PC-3 (cell line): ENCODE measurements at regions not wholly inside any gene's neighbourhood (a gene's known extent, or its start where the extent isn't known, plus 50 kb on each side); places are given as distances from the start of the nearest gene placed in this dataset.

Experiments
- ATAC-seq: fragments of 200-7000 bp; cut with Tn5 transposase; 2 replicates; pipeline ENCODE4 v1.9.1; 2020; ENCODE audit warnings: mild to moderate bottlenecking, moderate library complexity
- BruUV-seq: library from RNA; stranded (reverse); fragments of 400-500 nt; replicated peaks from 2 replicates; lab custom pipeline; 2021; lab: Mats Ljungman, UMichigan
- CTCF ChIA-PET: fragments of 300-600 bp; sonication (Branson Sonifier 250); formaldehyde crosslinking; loops from one replicate; lab custom pipeline; 2022; ENCODE audit warnings: antibody characterized with exemption; lab: Charles Lee
- POLR2A ChIA-PET: fragments of 300-600 bp; sonication (Branson Sonifier 250); formaldehyde crosslinking; loops from one replicate; lab custom pipeline; 2022; ENCODE audit warnings: antibody characterized with exemption; ENCODE audit not compliant: unreplicated experiment; lab: Charles Lee
- DNase-seq: peaks from one replicate; pipeline ENCODE4 v3.0.0-alpha.2; 2015
- H2AFZ ChIP-seq: fragments of 300-600 bp; sonication (generic); 2 replicates; pipeline ENCODE4 v1.6.0; 2016; ENCODE audit warnings: antibody characterized with exemption, low read length
- H3F3A ChIP-seq: fragments of 300-600 bp; sonication (generic); one replicate; pipeline ENCODE4 v1.6.0; 2017; ENCODE audit warnings: antibody characterized with exemption, low read length, control low read depth, mild to moderate bottlenecking; ENCODE audit not compliant: unreplicated experiment
- H3K27ac ChIP-seq: fragments of 300-600 bp; sonication (generic); 2 replicates; pipeline ENCODE4 v1.5.1; 2016; ENCODE audit warnings: mild to moderate bottlenecking, low read length
- H3K27me3 ChIP-seq: fragments of 300-600 bp; sonication (generic); 2 replicates; pipeline ENCODE4 v1.6.1; 2016; ENCODE audit warnings: low read length, mixed read lengths
- H3K36me3 ChIP-seq: fragments of 300-600 bp; sonication (generic); 2 replicates; pipeline ENCODE4 v1.6.1; 2016; ENCODE audit warnings: low read depth, mixed run types, low read length, mixed read lengths
- H3K4me1 ChIP-seq: fragments of 300-600 bp; sonication (generic); 2 replicates; pipeline ENCODE4 v1.5.1; 2016; ENCODE audit warnings: low read length; ENCODE audit not compliant: insufficient read depth
- H3K4me2 ChIP-seq: fragments of 300-600 bp; sonication (generic); 2 replicates; pipeline ENCODE4 v1.6.0; 2016; ENCODE audit warnings: low read length
- H3K4me3 ChIP-seq: fragments of 300-600 bp; sonication (generic); 2 replicates; pipeline ENCODE4 v1.5.1; 2016; ENCODE audit warnings: mild to moderate bottlenecking, low read length, mixed read lengths
- H3K79me2 ChIP-seq: fragments of 300-600 bp; sonication (generic); 2 replicates; pipeline ENCODE4 v1.6.1; 2017; ENCODE audit warnings: low read length, mixed read lengths
- H3K9ac ChIP-seq: fragments of 300-600 bp; sonication (generic); 2 replicates; pipeline ENCODE4 v1.6.0; 2016; ENCODE audit warnings: mild to moderate bottlenecking, low read length
- H3K9me2 ChIP-seq: fragments of 300-600 bp; sonication (generic); replicated peaks from 2 replicates; pipeline ENCODE4 v1.6.1; 2016; ENCODE audit warnings: mixed run types, low read length, mixed read lengths
- H3K9me3 ChIP-seq: fragments of 300-600 bp; sonication (generic); 2 replicates; pipeline ENCODE4 v1.6.1; 2016; ENCODE audit warnings: low read length, mixed read lengths
- H4K20me1 ChIP-seq: fragments of 300-600 bp; sonication (generic); 2 replicates; pipeline ENCODE4 v1.6.1; 2016; ENCODE audit warnings: low read length, mixed read lengths
- EZH2 ChIP-seq: fragments of 300-600 bp; sonication (generic); IDR thresholded peaks from one replicate; pipeline ENCODE4 v1.6.1; 2017; ENCODE audit warnings: antibody characterized with exemption, mild to moderate bottlenecking, low read length; ENCODE audit not compliant: unreplicated experiment
- EZH2phosphoT487 ChIP-seq: fragments of 300-600 bp; sonication (generic); IDR thresholded peaks from 2 replicates; pipeline ENCODE4 v1.6.1; 2018; ENCODE audit warnings: mild to moderate bottlenecking, antibody characterized with exemption, low read length, borderline replicate concordance
- intact Hi-C: fragments of 100-400 bp; cut with micrococcal nuclease; formaldehyde crosslinking; loops from 2 replicates; pipeline ENCODE4 v1.9.0; 2023
- TF ChIP-seq, protein P1 (sequence below): fragments of 300-600 bp; sonication (generic); conservative IDR thresholded peaks from 2 replicates; pipeline ENCODE4 v1.5.1; 2017; ENCODE audit warnings: antibody characterized with exemption, low read depth, mild to moderate bottlenecking, low read length

- no peaks in the 10 kb centered on the region for H4K20me1 ChIP-seq
- DNase-seq: no peak
Observed at GRCh38 chr4:41865306-41865980, 69.8 kb upstream of the TMEM33 start.

DNA sequence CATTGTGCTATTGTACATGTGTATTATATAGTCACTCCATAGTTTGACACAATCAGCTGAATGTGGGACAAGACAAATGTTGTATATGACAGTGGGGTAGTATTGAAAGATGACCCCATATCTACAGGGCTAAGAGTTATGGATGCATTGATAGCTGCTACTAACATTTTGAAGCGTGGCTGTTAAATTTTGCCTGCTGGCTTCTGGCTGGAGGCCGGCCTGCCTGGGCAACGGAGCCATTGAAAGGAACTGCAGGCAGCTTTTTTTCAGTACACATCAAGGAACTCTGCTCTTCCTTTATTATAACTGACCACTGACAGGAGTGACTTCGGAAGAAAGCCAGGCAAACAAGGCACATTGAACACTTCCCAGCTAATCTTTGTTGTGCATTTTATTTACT is 76.1 kb upstream of the TMEM33 start:
- Histone ChIP-seq H3K27ac (no peak overlapping the region), H2AFZ (no peak overlapping the region), H3K9ac (no peak overlapping the region), H3K9me3 (no peaks in the 10 kb centered on the region), H3K4me2 (no peak overlapping the region), H3K4me3 (no peak overlapping the region), H3K36me3 (no peaks in the 10 kb centered on the region), H3K9me2 (no peaks in the 10 kb centered on the region), H3K79me2 (no peaks in the 10 kb centered on the region), H3K27me3 (peaks cover 36% of the 10 kb centered on the region), H3F3A (no peaks in the 10 kb centered on the region), H4K20me1 (no peaks in the 10 kb centered on the region), H3K4me1 (no peaks in the 10 kb centered on the region)
- ChIA-PET POLR2A (no interaction called here), CTCF (no interaction called here)
- DNase-seq (no peak), ATAC-seq (no peak)
- BruUV-seq: no TSS peak
- intact Hi-C loops: no loop called here
- TF ChIP-seq EZH2phosphoT487 (no peak), EZH2 (no peak)
- TF ChIP-seq, protein P1, sequence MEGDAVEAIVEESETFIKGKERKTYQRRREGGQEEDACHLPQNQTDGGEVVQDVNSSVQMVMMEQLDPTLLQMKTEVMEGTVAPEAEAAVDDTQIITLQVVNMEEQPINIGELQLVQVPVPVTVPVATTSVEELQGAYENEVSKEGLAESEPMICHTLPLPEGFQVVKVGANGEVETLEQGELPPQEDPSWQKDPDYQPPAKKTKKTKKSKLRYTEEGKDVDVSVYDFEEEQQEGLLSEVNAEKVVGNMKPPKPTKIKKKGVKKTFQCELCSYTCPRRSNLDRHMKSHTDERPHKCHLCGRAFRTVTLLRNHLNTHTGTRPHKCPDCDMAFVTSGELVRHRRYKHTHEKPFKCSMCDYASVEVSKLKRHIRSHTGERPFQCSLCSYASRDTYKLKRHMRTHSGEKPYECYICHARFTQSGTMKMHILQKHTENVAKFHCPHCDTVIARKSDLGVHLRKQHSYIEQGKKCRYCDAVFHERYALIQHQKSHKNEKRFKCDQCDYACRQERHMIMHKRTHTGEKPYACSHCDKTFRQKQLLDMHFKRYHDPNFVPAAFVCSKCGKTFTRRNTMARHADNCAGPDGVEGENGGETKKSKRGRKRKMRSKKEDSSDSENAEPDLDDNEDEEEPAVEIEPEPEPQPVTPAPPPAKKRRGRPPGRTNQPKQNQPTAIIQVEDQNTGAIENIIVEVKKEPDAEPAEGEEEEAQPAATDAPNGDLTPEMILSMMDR: no peak

More at GRCh38 chr4:41865306-41865980, 69.8 kb upstream of the TMEM33 start:
- Histone ChIP-seq H3F3A (no peaks in the 10 kb centered on the region), H3K79me2 (no peaks in the 10 kb centered on the region), H2AFZ (no peak overlapping the region), H3K27ac (no peak overlapping the region), H3K9me2 (no peaks in the 10 kb centered on the region), H3K9me3 (no peaks in the 10 kb centered on the region), H3K9ac (no peak overlapping the region), H3K36me3 (no peaks in the 10 kb centered on the region), H3K4me3 (no peak overlapping the region), H3K4me2 (no peak overlapping the region), H3K4me1 (no peaks in the 10 kb centered on the region), H3K27me3 (0 out of 2 replicates have a peak, but pooled peaks cover 7% of the 10 kb centered on the region)
- intact Hi-C loops: no loop called here
- TF ChIP-seq, protein P1: no peak
- TF ChIP-seq EZH2phosphoT487: no peak
- no peak for TF ChIP-seq EZH2
- BruUV-seq: no TSS peak
- ChIA-PET POLR2A (no interaction called here), CTCF (no interaction called here)
- no peak for ATAC-seq

- Histone ChIP-seq H3K4me2 (no peak overlapping the region), H3K27ac (no peak overlapping the region), H3K79me2 (no peaks in the 10 kb centered on the region), H3K9me2 (no peaks in the 10 kb centered on the region), H3F3A (no peaks in the 10 kb centered on the region), H3K9ac (no peak overlapping the region), H3K4me1 (peaks cover 4% of the 10 kb centered on the region; the same call in 1 of the 2 replicates), H2AFZ (no peak overlapping the region), H3K9me3 (no peaks in the 10 kb centered on the region), H4K20me1 (no peaks in the 10 kb centered on the region), H3K4me3 (no peak overlapping the region), H3K27me3 (peaks cover 36% of the 10 kb centered on the region), H3K36me3 (no peaks in the 10 kb centered on the region)
- ChIA-PET CTCF (no interaction called here), POLR2A (no interaction called here)
- no TSS peak for BruUV-seq
- DNase-seq (no peak), ATAC-seq (no peak)
- TF ChIP-seq EZH2phosphoT487 (no peak), EZH2 (no peak)
- TF ChIP-seq, protein P1: no peak
- intact Hi-C loops: no loop called here
Observed at GRCh38 chr4:41857226-41857641, 78.0 kb upstream of the TMEM33 start.
